HepG2 (cell line): ENCODE measurements at regions not wholly inside any gene's neighbourhood (a gene's known extent, or its start where the extent isn't known, plus 50 kb on each side); places are given as distances from the start of the nearest gene placed in this dataset.

Experiments
- BHLHE40 ChIP-seq: IDR thresholded peaks from 2 replicates; pipeline ENCODE4 v1.6.1; 2011; ENCODE audit warnings: low read length, improper control_type of control experiment
- HIVEP1 ChIP-seq: sonication (generic); formaldehyde crosslinking; IDR thresholded peaks from 2 replicates; pipeline ENCODE4 v1.4.0; 2020; ENCODE audit warnings: mild to moderate bottlenecking, missing genetic modification reagents
- POLR2A ChIP-seq, 2 experiments: IDR thresholded peaks; 2 replicates each; pipeline ENCODE4 v1.6.1; 2011; ENCODE audit warnings: low read depth in 2 of 2, low read length in 2 of 2, mild to moderate bottlenecking in 1 of 2, moderate library complexity in 1 of 2; ENCODE audit not compliant: insufficient read depth in 1 of 2
- POLR2AphosphoS5 ChIP-seq: IDR thresholded peaks from 2 replicates; pipeline ENCODE4 v1.6.1; 2012; ENCODE audit warnings: low read depth, low read length
- RXRA ChIP-seq: sonication (generic); formaldehyde crosslinking; IDR thresholded peaks from 2 replicates; pipeline ENCODE4 v1.5.1; 2020; ENCODE audit warnings: missing genetic modification reagents
- TCF7 ChIP-seq: sonication (generic); IDR thresholded peaks from 2 replicates; pipeline ENCODE4 v1.6.1; 2016; ENCODE audit warnings: antibody characterized with exemption, low read depth
- THAP9 ChIP-seq: sonication (generic); formaldehyde crosslinking; IDR thresholded peaks from 2 replicates; pipeline ENCODE4; 2020; ENCODE audit warnings: missing genetic modification reagents, mild to moderate bottlenecking, borderline replicate concordance
- ZNF232 ChIP-seq: sonication (generic); formaldehyde crosslinking; IDR thresholded peaks from 2 replicates; pipeline ENCODE4 v1.4.0; 2020; ENCODE audit warnings: missing genetic modification reagents, borderline replicate concordance
- TF ChIP-seq, protein P1 (sequence below): sonication (generic); IDR thresholded peaks from 2 replicates; pipeline ENCODE4 v1.6.1; 2016; ENCODE audit warnings: low read depth, borderline replicate concordance

DNA sequence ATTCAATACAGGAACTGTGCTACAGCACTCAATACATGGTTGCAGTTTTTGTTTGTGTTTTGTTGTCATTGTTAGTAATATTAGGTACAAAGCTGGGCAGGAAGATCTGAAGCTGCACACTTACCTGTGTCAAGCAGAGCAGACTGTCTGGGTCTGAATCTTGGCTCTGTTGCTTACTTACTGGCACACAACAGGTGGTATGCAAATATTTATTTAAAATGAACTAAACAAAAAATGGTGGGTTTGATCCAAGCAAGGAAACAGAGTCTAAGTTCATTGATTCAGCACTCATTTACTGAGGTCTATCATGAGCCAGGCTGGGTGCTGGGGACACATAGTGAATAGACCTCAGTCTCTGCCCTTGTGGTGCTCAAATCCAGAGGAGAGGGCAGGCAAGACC is 230.4 kb downstream of the OMA1 start:
- TF ChIP-seq RXRA (CRISPR knock-in tag) (no peak), BHLHE40 (no peak), ZNF232 (CRISPR knock-in tag) (no peak), POLR2AphosphoS5 (no peak), HIVEP1 (CRISPR knock-in tag) (no peak), TCF7 (no peak), THAP9 (no peak), POLR2A (IDR thresholded peaks at IDR 0.05; ENCODE audit: insufficient read depth in 1 of 2, low read depth in 2 of 2, low read length in 2 of 2) (no peak)
- TF ChIP-seq, protein P1, sequence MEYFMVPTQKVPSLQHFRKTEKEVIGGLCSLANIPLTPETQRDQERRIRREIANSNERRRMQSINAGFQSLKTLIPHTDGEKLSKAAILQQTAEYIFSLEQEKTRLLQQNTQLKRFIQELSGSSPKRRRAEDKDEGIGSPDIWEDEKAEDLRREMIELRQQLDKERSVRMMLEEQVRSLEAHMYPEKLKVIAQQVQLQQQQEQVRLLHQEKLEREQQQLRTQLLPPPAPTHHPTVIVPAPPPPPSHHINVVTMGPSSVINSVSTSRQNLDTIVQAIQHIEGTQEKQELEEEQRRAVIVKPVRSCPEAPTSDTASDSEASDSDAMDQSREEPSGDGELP: no peak
